ENCODE measurements at regions not wholly inside any gene's neighbourhood (a gene's known extent, or its start where the extent isn't known, plus 50 kb on each side); places are given as distances from the start of the nearest gene placed in this dataset.

DNA sequence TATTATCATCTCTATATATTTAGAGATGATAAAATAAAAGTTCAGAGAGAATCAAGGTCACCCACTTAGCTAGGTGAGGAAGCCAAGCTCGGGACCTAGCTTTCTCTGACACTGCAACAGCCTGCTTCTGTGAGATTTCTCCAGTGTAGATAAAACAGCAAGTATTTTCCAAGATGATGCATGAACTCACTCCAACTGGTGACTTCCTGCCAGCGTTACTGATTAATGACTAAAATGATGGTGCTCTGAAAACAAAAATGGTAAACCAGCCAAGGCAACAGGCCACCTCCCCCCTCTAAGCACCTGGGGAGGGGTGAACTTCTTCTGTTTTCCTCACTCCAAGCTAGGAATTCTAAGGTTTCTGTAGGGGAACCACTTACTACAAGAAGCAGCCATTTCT lies 510.2 kb upstream of the ID2 start:
- H3K36me3 ChIP-seq (ENCODE audit: control insufficient read depth, low read length), result no peaks in the 10 kb centered on the region
- H3K4me1 ChIP-seq (ENCODE audit: control insufficient read depth, low read length), result peaks cover 34% of the 10 kb centered on the region
- TF ChIP-seq EZH2phosphoT487 (IDR thresholded peaks at IDR 0.05; ENCODE audit: borderline replicate concordance, low read length), result no peak
- TF ChIP-seq, protein P1, sequence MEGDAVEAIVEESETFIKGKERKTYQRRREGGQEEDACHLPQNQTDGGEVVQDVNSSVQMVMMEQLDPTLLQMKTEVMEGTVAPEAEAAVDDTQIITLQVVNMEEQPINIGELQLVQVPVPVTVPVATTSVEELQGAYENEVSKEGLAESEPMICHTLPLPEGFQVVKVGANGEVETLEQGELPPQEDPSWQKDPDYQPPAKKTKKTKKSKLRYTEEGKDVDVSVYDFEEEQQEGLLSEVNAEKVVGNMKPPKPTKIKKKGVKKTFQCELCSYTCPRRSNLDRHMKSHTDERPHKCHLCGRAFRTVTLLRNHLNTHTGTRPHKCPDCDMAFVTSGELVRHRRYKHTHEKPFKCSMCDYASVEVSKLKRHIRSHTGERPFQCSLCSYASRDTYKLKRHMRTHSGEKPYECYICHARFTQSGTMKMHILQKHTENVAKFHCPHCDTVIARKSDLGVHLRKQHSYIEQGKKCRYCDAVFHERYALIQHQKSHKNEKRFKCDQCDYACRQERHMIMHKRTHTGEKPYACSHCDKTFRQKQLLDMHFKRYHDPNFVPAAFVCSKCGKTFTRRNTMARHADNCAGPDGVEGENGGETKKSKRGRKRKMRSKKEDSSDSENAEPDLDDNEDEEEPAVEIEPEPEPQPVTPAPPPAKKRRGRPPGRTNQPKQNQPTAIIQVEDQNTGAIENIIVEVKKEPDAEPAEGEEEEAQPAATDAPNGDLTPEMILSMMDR (IDR thresholded peaks at IDR 0.05; ENCODE audit: low read depth, low read length, poor library complexity, severe bottlenecking), result no peak
- no peaks in the 10 kb centered on the region for H3K27me3 ChIP-seq (ENCODE audit: control insufficient read depth, low read length)
- H3K27ac ChIP-seq (ENCODE audit: low read depth, low read length), result no peak overlapping the region
- no peak overlapping the region for H3K4me2 ChIP-seq (ENCODE audit: low read length)
- H3K79me2 ChIP-seq (ENCODE audit: control insufficient read depth, low read length), result no peaks in the 10 kb centered on the region
- H3K9me3 ChIP-seq (ENCODE audit: control insufficient read depth, insufficient read depth, low read length), result no peaks in the 10 kb centered on the region
- H4K20me1 ChIP-seq (ENCODE audit: control insufficient read depth, insufficient read depth, low read depth, low read length), result no peaks in the 10 kb centered on the region
- no peak overlapping the region for H3K4me3 ChIP-seq (ENCODE audit: low read length)
- H3K9me2 ChIP-seq (replicated peaks; ENCODE audit: control insufficient read depth, low read length), result no peaks in the 10 kb centered on the region
- H3F3A ChIP-seq (ENCODE audit: control insufficient read depth, insufficient read depth), result no peaks in the 10 kb centered on the region

DNA sequence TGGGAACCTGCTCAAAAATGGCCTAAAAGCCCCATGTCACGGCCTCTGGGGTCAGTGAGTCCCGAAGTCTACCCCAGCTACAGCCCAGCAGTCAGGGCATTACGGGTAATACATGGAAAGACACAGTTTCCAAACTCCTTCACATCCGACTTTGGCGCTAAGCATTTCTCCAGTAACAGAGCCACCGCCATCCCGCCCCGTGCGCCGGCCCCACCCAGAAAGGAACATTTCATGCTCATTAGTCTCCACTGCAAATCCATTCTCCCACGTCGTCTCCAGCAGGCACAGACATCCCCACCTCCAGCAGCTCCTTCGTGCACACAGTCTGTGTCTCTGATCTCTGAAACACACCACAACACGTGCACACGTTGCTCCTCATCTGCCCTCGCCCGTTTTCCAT lies 509.2 kb upstream of the ID2 start:
- Histone ChIP-seq H3K9me2 (replicated peaks; ENCODE audit: control insufficient read depth, low read length) (no peaks in the 10 kb centered on the region), H3F3A (ENCODE audit: control insufficient read depth, insufficient read depth) (no peaks in the 10 kb centered on the region)

DNA sequence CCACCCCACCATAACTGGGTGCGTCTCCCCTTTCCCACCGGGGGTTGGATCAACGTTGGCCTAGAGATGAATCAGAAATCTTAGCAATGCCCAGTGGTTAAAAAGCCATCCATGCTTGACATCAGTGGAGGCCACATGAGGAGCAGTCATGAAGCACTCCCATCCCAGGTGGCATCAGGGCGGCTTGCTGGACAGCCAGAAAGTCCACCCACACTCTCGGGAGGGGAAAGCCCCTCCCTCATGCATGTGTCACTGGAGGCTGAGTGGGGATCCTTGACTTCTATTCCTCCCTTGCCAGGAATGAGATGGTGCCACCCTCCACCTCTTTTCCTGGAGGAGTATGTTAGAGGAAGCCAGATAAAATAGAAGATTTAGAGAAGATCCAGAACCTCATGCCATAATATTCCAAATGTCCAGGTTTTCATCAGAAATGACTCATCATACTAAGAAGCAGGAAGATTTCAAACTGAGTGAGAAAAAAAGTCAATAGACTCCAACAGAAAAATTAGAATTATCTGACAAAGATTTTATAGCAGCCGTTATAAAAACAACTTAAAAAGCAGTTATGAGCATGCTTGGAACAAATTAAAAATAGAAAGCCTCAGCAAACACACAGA lies 507.1 kb upstream of the ID2 start:
- H3K27ac ChIP-seq (ENCODE audit: low read depth, low read length), result no peak overlapping the region
- no peak for TF ChIP-seq EZH2phosphoT487 (IDR thresholded peaks at IDR 0.05; ENCODE audit: borderline replicate concordance, low read length)
- TF ChIP-seq, protein P1 (IDR thresholded peaks at IDR 0.05; ENCODE audit: low read depth, low read length, poor library complexity, severe bottlenecking), result no peak
- H4K20me1 ChIP-seq (ENCODE audit: control insufficient read depth, insufficient read depth, low read depth, low read length), result no peaks in the 10 kb centered on the region
- no peaks in the 10 kb centered on the region for H3F3A ChIP-seq (ENCODE audit: control insufficient read depth, insufficient read depth)
- no peaks in the 10 kb centered on the region for H3K27me3 ChIP-seq (ENCODE audit: control insufficient read depth, low read length)
- H3K36me3 ChIP-seq (ENCODE audit: control insufficient read depth, low read length), result no peaks in the 10 kb centered on the region
- no peak overlapping the region for H3K4me3 ChIP-seq (ENCODE audit: low read length)
- peaks cover 40% of the 10 kb centered on the region for H3K4me1 ChIP-seq (ENCODE audit: control insufficient read depth, low read length)
- no peaks in the 10 kb centered on the region for H3K79me2 ChIP-seq (ENCODE audit: control insufficient read depth, low read length)
- H3K9me2 ChIP-seq (replicated peaks; ENCODE audit: control insufficient read depth, low read length), result no peaks in the 10 kb centered on the region
- H3K4me2 ChIP-seq (ENCODE audit: low read length), result no peak overlapping the region
- no peaks in the 10 kb centered on the region for H3K9me3 ChIP-seq (ENCODE audit: control insufficient read depth, insufficient read depth, low read length)

More for the DNA sequence above, 509.2 kb upstream of the ID2 start:
- no peaks in the 10 kb centered on the region for H3K36me3 ChIP-seq (ENCODE audit: control insufficient read depth, low read length)
- H3K79me2 ChIP-seq (ENCODE audit: control insufficient read depth, low read length), result no peaks in the 10 kb centered on the region
- H3K27ac ChIP-seq (ENCODE audit: low read depth, low read length), result no peak overlapping the region
- no peak overlapping the region for H3K4me3 ChIP-seq (ENCODE audit: low read length)
- H3K27me3 ChIP-seq (ENCODE audit: control insufficient read depth, low read length), result no peaks in the 10 kb centered on the region
- no peaks in the 10 kb centered on the region for H4K20me1 ChIP-seq (ENCODE audit: control insufficient read depth, insufficient read depth, low read depth, low read length)
- H3K4me2 ChIP-seq (ENCODE audit: low read length), result no peak overlapping the region
- H3K4me1 ChIP-seq (ENCODE audit: control insufficient read depth, low read length), result peaks cover 40% of the 10 kb centered on the region
- H3K9me3 ChIP-seq (ENCODE audit: control insufficient read depth, insufficient read depth, low read length), result no peaks in the 10 kb centered on the region
- TF ChIP-seq EZH2phosphoT487 (IDR thresholded peaks at IDR 0.05; ENCODE audit: borderline replicate concordance, low read length), result no peak
- TF ChIP-seq, protein P1 (IDR thresholded peaks at IDR 0.05; ENCODE audit: low read depth, low read length, poor library complexity, severe bottlenecking), result no peak

Data from DOHH2 (cell line).